Mucosa of rectum (tissue), 2 donors: ENCODE measurements at regions not wholly inside any gene's neighbourhood (a gene's known extent, or its start where the extent isn't known, plus 50 kb on each side); places are given as distances from the start of the nearest gene placed in this dataset.
"Not testable (repeated sequence)": the region's sequence is repeated elsewhere in the genome, so short reads cannot be mapped to it uniquely, and the experiment has no call there.

Source experiments
- H3K27ac ChIP-seq, 2 donors: one replicate each; pipeline ENCODE4 v1.7.0; 2013; ENCODE audit warnings: inconsistent platforms in 2 of 2, low read depth in 2 of 2, low read length in 2 of 2
- H3K27me3 ChIP-seq, 2 donors: one replicate each; pipeline ENCODE4 v1.7.0; 2013; ENCODE audit warnings: low read length in 2 of 2; ENCODE audit not compliant: control insufficient read depth in 2 of 2, insufficient read depth in 2 of 2
- H3K36me3 ChIP-seq, 2 donors: one replicate each; pipeline ENCODE4 v1.7.0; 2013; ENCODE audit warnings: low read length in 2 of 2; ENCODE audit not compliant: control insufficient read depth in 2 of 2, insufficient read depth in 2 of 2
- H3K4me1 ChIP-seq, 2 donors: one replicate each; pipeline ENCODE4 v1.7.0; 2013; ENCODE audit warnings: low read length in 2 of 2, mild to moderate bottlenecking in 1 of 2; ENCODE audit not compliant: control insufficient read depth in 2 of 2, insufficient read depth in 2 of 2
- H3K4me3 ChIP-seq, 2 donors: one replicate each; pipeline ENCODE4 v1.7.0; 2013; ENCODE audit warnings: low read length in 2 of 2
- H3K9ac ChIP-seq, 2 donors: one replicate each; pipeline ENCODE4 v1.7.0; 2013; ENCODE audit warnings: low read length in 2 of 2, low read depth in 1 of 2, mild to moderate bottlenecking in 1 of 2
- H3K9me3 ChIP-seq, 2 donors: one replicate each; pipeline ENCODE4 v1.7.0; 2013; ENCODE audit warnings: low read length in 2 of 2; ENCODE audit not compliant: control insufficient read depth in 2 of 2
- donor health status: healthy.
- donor health status: Normal muscosa, but diverticular disease.

- Histone ChIP-seq H3K27ac (no peak overlapping the region), H3K9ac (no peak overlapping the region), H3K4me3 (no peak overlapping the region)
Observed at GRCh38 chr2:11949732-11950523, 203.5 kb downstream of the LPIN1 start.

GRCh38 chr2:11950896-11951295 lies 204.5 kb downstream of the LPIN1 start:
- H3K4me3 ChIP-seq: no peak overlapping the region
- H3K27me3 ChIP-seq: no peaks in the 10 kb centered on the region
- H3K27ac ChIP-seq: no peak overlapping the region
- no peaks in the 10 kb centered on the region for H3K36me3 ChIP-seq
- H3K4me1 ChIP-seq: no peaks in the 10 kb centered on the region
- no peaks in the 10 kb centered on the region for H3K9me3 ChIP-seq
- H3K9ac ChIP-seq: no peak overlapping the region

More at GRCh38 chr2:11949732-11950523, 203.5 kb downstream of the LPIN1 start:
- Histone ChIP-seq H3K27me3 (no peaks in the 10 kb centered on the region), H3K36me3 (no peaks in the 10 kb centered on the region), H3K9me3 (no peaks in the 10 kb centered on the region), H3K4me1 (no peaks in the 10 kb centered on the region)

- H3K4me3 ChIP-seq, H3K9me3 ChIP-seq, H3K9ac ChIP-seq, H3K4me1 ChIP-seq, H3K36me3 ChIP-seq, H3K27ac ChIP-seq, H3K27me3 ChIP-seq: not testable (repeated sequence)
Observed at GRCh38 chr2:11951492-11951891, 205.1 kb downstream of the LPIN1 start.

GRCh38 chr2:11953258-11953657 lies 206.8 kb downstream of the LPIN1 start:
- H3K9ac ChIP-seq: no peak overlapping the region
- H3K4me1 ChIP-seq: no peaks in the 10 kb centered on the region
- H3K27ac ChIP-seq: no peak overlapping the region
- H3K27me3 ChIP-seq: no peaks in the 10 kb centered on the region
- H3K9me3 ChIP-seq: no peaks in the 10 kb centered on the region
- no peaks in the 10 kb centered on the region for H3K36me3 ChIP-seq
- no peak overlapping the region for H3K4me3 ChIP-seq

- H3K27me3 ChIP-seq: no peaks in the 10 kb centered on the region
- no peaks in the 10 kb centered on the region for H3K9me3 ChIP-seq
- H3K27ac ChIP-seq: no peak overlapping the region
- H3K9ac ChIP-seq: no peak overlapping the region
- H3K4me1 ChIP-seq: no peaks in the 10 kb centered on the region
- no peaks in the 10 kb centered on the region for H3K36me3 ChIP-seq
- H3K4me3 ChIP-seq: no peak overlapping the region
Observed at GRCh38 chr2:11955314-11955713, 208.9 kb downstream of the LPIN1 start.

GRCh38 chr2:11955884-11956291 lies 209.5 kb downstream of the LPIN1 start:
- Histone ChIP-seq H3K4me3 (no peak overlapping the region), H3K27me3 (no peaks in the 10 kb centered on the region), H3K36me3 (no peaks in the 10 kb centered on the region), H3K4me1 (no peaks in the 10 kb centered on the region), H3K9me3 (no peaks in the 10 kb centered on the region), H3K9ac (no peak overlapping the region), H3K27ac (no peak overlapping the region)

- Histone ChIP-seq H3K27me3 (no peaks in the 10 kb centered on the region), H3K36me3 (no peaks in the 10 kb centered on the region), H3K4me1 (no peaks in the 10 kb centered on the region), H3K9me3 (no peaks in the 10 kb centered on the region), H3K9ac (no peak overlapping the region), H3K27ac (no peak overlapping the region), H3K4me3 (no peak overlapping the region)
Observed at GRCh38 chr2:11962707-11963328, 216.4 kb downstream of the LPIN1 start.

GRCh38 chr2:11963966-11964365 lies 217.5 kb downstream of the LPIN1 start:
- Histone ChIP-seq H3K4me1 (no peaks in the 10 kb centered on the region), H3K9ac (no peak overlapping the region), H3K27me3 (no peaks in the 10 kb centered on the region), H3K9me3 (no peaks in the 10 kb centered on the region), H3K36me3 (no peaks in the 10 kb centered on the region), H3K4me3 (no peak overlapping the region), H3K27ac (no peak overlapping the region)

- Histone ChIP-seq H3K4me1 (no peaks in the 10 kb centered on the region), H3K27me3 (no peaks in the 10 kb centered on the region), H3K27ac (no peak overlapping the region), H3K9ac (no peak overlapping the region), H3K4me3 (no peak overlapping the region), H3K9me3 (no peaks in the 10 kb centered on the region), H3K36me3 (no peaks in the 10 kb centered on the region)
Observed at GRCh38 chr2:11967946-11968465, 221.6 kb downstream of the LPIN1 start.

GRCh38 chr2:11968521-11968920 lies 222.1 kb downstream of the LPIN1 start:
- Histone ChIP-seq H3K9ac (no peak overlapping the region), H3K27me3 (no peaks in the 10 kb centered on the region), H3K27ac (no peak overlapping the region), H3K36me3 (no peaks in the 10 kb centered on the region), H3K4me3 (no peak overlapping the region), H3K4me1 (no peaks in the 10 kb centered on the region), H3K9me3 (peaks cover 0 to under 1% of the 10 kb centered on the region in 2 donors)
